T47D (cell line): ENCODE measurements at regions not wholly inside any gene's neighbourhood (a gene's known extent, or its start where the extent isn't known, plus 50 kb on each side); places are given as distances from the start of the nearest gene placed in this dataset.
"Not testable (repeated sequence)": the region's sequence is repeated elsewhere in the genome, so short reads cannot be mapped to it uniquely, and the experiment has no call there.

Source experiments
- DNase-seq, 2 experiments: peaks; one replicate each; pipeline versions ENCODE4 v3.0.0 to v3.0.0-alpha.2; 2011 to 2012; ENCODE audit warnings: low read depth in 1 of 2, low spot score in 1 of 2
- JUND ChIP-seq: IDR thresholded peaks from 2 replicates; pipeline ENCODE4 v1.6.1; 2012; ENCODE audit warnings: low read depth
- in situ Hi-C: cut with HindIII; loops from 2 replicates; pipeline ENCODE4 v1.10.0; 2016; ENCODE audit warnings: low sequenced_read_pairs, low pct_unique_long_range_greater_than_20kb

DNA sequence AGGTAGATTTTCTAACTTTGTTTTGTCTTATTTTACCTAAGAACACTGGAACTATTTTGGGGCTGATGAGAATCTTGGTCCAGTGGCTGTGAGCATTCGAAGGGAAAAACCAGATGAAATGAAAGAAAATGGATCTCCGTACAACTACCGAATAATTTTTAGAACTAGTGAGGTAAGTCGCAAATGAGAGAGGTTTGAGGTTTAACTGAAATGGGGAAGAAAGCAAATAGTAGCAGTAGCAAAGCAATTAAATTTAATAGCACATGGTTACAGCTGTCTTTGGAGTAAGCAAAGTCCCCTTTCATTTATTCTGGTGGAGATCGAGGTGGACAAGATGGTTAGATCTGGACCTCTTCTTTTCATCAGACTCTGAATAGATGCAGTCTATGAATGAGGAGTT, 313.5 kb upstream of the RGS6 start:
- no peak for TF ChIP-seq JUND
- no peak for DNase-seq
- in situ Hi-C loops: no loop called here

DNA sequence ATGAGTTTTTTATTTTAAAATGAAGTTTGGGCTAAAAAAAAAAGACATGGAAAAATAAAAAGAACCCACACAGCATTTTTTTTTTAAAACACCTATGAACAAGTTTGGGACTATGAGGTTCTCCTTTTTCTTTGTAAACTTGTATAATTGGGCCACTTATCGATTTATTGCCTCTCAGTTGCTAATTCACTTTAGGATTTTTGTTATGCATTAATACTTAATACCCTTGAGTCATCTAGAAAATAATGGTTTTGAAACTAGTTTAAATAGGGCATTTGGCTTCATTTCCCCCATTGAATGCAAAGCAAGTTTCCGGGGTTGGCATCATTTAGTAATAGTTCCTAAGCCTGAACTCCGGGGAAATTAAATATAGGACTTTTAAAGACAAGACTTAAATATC, 312.8 kb upstream of the RGS6 start:
- TF ChIP-seq JUND: no peak
- in situ Hi-C loops: no loop called here
- DNase-seq: no peak

DNA sequence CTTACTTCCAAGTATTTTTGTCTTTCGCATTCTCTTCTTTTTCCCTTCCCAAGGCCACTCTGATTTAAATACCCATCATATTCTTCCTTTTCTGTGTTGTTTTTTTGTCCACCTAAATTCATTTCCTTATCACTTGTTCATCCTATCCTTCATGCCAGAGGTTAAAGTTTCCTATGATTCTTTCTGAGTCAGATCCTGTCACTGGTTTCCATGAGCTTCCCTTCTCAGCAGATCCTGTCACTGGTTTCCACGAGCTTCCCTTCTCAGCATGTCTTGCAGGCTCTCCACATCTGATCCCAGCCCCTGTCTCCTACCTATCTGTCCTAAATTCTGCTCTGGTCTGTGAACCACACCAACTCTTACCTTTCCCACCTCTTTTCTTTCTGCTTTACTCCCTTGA, 311.8 kb upstream of the RGS6 start:
- in situ Hi-C loops: no loop called here
- no peak for TF ChIP-seq JUND
- DNase-seq: no peak

DNA sequence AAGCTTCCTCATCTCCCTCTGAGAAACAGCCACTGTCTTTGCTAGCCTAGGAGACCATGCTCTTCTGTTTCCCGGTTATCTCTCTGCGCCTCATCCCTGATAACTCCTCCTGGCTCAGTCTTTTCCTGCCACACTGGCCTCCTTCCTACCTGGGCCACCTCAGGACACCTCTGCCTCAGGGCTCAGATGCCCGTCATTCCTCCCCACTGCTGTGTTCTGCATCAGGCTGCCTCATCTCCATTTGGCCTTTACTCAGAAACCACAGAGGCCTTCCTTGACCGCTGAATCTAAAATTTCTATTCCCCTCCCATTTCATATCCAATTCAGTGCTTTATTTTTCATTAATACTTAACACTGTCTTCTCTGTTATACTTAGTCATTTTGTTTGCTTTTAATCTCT, 311.0 kb upstream of the RGS6 start:
- in situ Hi-C loops: no loop called here
- TF ChIP-seq JUND: no peak
- peak in 1 of 2 experiments; percentile 67 for DNase-seq

DNA sequence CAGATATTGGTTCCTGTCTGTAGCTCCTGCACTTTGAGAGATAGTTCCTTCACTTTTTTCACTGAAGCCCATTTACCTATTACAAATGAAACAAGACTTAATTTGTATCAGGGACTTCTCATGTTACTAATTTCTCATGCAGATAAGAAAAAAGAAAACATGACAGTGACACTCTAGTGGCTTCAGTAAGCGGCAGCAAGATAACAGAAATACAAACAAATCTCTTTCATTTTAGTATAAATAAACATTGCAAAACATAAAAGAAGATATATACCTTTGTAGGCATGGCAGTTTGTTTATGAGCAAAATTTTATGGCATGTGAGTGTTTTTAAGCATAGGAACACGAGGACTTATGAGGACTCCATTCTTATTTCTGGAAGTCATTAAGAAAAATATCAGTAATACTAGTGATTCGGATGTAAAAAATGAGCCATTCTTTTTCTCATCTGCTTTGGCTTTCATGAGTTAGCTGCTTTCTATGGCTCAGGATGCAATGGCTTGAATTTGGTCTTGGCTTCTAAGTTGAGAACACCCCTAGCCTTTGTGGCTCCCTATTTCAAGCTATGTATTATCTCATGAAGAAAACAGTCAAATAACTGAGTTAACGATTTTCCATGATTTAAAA, 310.1 kb upstream of the RGS6 start:
- no peak for TF ChIP-seq JUND
- no peak for DNase-seq
- in situ Hi-C loops: no loop called here

DNA sequence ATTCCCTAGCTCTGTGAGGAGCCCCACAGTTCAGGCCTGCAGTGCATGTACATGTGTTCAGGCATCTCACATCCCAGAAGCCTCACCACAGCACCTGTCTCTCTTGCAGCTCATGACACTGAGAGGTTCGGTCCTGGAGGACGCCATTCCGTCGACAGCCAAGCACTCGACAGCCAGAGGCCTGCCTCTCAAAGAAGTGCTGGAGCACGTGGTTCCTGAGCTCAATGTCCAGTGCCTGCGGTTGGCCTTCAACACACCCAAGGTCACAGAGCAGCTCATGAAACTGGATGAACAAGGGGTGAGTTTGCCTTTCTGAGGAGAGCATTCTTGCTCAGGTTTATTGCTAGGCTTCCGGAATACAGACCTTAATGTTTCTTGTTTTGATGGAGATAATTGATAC, 308.3 kb upstream of the RGS6 start:
- DNase-seq: no peak
- no peak for TF ChIP-seq JUND
- in situ Hi-C loops: no loop called here

DNA sequence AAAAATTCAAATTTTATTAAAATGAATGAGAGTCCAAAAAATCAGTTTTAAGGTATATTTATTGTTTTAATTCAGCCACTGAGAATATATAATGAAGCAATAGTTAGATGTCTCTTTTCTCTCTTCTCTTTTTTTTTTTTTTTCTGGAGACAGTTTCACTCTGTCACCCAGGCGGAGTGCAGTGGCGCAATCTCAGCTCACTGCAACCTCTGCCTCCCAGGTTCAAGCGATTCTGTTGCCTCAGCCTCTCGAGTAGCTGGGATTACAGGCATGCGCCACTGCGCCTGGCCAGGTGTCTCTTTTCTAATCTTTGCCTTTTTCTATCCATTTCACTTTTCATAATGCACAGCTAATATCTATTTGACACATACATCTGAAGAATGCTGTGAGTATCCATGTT, 307.1 kb upstream of the RGS6 start:
- no peak for DNase-seq
- in situ Hi-C loops: no loop called here

DNA sequence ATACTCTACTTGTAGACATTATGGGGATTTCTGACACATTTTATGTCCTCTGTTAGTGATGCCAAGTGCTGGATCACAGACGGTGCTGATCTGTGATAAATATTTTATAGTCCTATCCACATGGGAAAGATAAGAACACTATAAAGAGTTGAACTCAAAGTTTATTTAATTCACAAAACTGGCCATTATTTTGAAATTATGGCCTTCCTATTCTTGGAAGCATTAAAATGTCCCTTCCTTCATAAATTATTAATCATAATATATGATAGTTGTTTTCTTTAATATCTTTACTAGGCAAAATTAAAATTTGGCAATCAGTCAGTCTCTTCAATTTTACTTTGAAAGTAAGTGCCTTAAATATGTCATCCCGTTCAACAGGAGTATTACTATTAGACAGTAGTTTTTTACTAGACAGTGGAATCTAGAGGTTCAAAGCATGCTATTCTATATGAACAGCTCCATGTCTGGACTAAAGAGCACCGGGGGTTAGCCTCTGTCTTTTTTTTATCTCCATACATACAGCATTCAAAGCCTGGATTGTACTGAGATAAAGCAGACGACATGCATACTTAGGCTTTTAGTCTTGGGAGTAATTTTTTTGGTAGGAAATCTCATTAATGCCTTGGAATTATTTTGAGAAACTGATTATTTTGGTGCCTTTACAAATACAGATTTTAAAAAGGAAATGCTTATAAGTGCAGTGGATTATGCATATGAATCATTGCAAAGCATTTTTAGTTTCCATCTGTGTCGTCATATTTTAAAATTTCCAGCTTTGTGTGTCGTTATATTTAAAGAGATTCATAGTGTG, 306.1 kb upstream of the RGS6 start:
- in situ Hi-C loops: no loop called here
- no peak for DNase-seq
- no peak for TF ChIP-seq JUND

More for the DNA sequence above, 307.1 kb upstream of the RGS6 start:
- TF ChIP-seq JUND: no peak

DNA sequence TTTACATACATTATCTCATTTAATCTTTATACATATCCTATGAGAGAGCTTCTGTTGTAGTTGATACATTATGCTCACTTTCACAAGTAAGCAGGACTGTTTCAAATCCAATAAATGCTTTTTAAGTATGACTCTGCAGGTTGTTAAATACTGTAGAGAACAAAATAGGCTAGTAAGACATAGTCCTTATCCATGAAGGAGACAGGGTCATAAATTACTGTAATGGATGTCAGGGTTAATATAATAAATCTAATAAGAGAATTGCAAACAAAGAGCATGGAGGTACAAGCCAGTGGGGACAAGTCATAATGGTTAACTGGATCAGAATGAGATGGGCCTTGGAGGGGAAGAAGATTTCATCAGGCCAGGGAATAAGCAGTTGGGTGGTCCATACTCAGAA, 303.8 kb upstream of the RGS6 start:
- in situ Hi-C loops: no loop called here
- TF ChIP-seq JUND: no peak
- no peak for DNase-seq

DNA sequence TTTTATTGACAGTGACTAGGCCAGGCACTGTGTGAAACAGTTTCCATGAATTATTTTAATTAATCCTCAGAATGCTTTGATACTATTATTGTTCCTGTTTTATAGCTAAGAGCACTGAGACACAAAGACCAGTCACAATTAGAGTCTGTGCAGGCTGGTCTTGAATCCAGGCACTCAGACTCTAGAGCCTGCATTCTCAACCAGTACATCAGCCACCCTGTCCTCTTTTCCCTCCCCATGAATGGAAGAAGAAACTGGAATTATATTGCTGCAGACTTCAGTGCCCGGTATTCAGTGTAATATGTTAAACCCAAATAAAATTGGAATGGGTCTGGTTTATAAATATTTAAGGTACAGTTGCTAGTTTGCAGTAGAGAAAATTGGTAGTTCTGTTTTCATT, 303.0 kb upstream of the RGS6 start:
- in situ Hi-C loops: no loop called here
- no peak for TF ChIP-seq JUND
- DNase-seq: no peak

DNA sequence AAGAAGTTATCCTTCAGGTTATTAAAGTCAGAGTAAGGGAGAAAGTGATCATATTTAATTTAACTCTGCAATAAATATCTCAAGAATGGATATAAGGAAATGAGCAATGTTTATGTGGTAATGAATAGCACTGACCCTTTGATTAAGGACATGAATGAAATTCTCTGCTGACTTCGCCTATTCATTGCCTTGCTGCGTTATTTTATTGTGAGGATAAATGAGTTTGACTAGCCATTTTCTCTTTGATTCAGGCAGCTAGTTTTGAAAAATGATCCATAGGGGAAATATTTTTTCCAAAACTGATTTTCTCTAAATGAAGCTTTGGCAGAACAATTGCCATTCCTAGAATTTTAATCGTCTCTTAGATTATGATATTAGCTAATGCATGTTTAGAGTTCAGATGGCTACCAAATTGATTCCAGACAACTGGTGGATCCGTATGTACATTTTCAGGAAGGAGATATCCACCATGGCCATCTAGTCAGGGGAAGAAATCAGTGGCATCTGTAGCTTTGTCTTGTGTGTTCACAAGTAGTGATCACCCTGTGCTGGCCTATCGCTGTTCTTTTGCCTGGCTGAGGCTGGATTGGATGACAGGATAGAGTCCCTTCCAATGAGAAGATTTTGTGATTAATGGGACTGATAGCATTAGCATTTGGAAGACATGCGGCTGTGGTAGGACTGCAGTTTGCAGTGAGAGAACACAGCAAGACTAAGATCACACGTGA, 302.3 kb upstream of the RGS6 start:
- no peak for TF ChIP-seq JUND
- in situ Hi-C loops: no loop called here
- DNase-seq: no peak

DNA sequence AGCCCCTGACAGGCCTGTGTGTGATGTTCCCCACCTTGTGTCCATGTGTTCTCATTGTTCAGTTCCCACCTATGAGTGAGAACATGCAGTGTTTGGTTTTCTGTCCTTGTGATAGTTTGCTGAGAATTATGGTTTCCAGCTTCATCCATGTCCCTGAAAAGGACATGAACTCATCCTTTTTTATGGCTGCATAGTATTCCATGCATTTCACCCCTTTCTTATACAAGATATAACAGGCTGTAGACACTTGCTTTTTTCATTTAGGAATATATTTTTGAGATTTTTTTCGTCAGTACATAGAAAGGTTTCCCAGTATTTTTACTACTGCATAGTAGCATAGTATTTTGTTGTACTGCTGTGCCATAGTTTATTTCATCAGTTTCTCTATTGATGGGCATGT, 301.2 kb upstream of the RGS6 start:
- in situ Hi-C loops, DNase-seq: not testable (repeated sequence)

DNA sequence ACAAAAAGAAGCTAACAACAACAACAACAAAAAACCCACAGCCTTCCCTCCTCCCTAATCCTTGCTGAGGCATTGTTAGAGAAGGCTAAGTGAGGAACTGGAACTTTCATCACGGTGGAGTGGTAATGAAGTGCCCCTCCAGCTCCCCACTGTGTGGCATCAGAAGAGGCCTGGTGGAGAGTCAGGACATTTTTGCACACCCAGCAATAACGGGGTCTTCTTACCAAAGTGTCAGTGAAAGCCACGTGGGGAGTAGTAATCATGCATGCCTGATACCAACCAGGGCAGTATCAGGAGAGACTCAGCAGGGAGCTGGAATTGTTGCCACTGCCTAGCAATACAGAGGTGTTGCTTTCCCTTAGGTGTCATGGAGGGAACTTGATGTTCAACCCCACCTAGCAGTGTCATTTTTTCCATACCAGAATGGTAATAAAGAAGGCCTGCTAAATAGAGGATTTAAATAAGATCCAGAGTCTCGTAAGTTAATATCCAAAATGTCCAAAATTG, 299.7 kb upstream of the RGS6 start:
- no peak for TF ChIP-seq JUND

DNA sequence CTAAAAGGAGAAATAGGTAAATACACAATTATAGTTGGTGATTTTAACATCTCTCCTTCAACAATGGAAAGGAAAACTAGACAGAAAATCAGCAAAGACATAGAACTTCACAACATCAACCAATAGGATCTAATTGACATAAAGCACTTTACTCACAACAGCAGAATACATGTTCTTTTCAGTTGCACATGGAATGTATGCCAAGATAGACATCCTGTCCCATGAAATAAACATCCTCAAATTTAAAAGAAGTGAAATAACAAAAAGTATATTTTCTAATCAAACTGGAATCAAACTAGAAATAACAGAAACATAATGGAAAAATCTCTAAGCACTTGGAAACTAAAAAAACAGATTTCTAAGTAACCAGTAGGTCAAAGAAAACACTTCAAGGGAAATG, 296.2 kb upstream of the RGS6 start:
- no peak for DNase-seq
- TF ChIP-seq JUND: no peak
- in situ Hi-C loops: no loop called here

More for the DNA sequence above, 299.7 kb upstream of the RGS6 start:
- DNase-seq: no peak
- in situ Hi-C loops: no loop called here
